ENCODE measurements at regions not wholly inside any gene's neighbourhood (a gene's known extent, or its start where the extent isn't known, plus 50 kb on each side); places are given as distances from the start of the nearest gene placed in this dataset.

DNA sequence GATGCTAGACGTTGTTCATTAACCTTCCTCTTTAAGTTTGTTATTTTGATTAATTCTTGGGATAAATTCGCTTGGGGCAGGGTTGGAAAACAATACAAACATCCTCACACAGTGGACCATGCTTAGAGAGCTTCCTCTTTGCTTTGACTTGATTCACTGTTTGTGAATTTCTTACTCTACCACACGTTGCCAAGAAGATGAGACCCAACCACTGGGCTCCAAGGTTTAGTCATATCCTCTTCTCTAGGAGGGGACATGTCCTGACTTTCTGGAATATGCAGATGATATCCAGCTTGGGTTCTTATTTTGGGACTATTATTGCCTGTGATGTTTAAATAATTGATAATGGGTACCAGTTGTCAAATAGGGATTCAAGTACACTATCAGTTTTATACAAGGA is 428.2 kb downstream of the ATP23 start:
- Histone ChIP-seq H3K27me3 (ENCODE audit: insufficient read depth, low read length) (no peaks in the 10 kb centered on the region), H3K9me2 (ENCODE audit: insufficient read depth) (no peaks in the 10 kb centered on the region), H3K9ac (ENCODE audit: low read length) (no peak overlapping the region), H3K9me3 (ENCODE audit: control insufficient read depth in 1 of 2, insufficient read depth in 1 of 2, low read depth in 1 of 2, low read length in 2 of 2) (no peaks in the 10 kb centered on the region), H4K20me1 (ENCODE audit: insufficient read depth) (no peaks in the 10 kb centered on the region), H3K27ac (ENCODE audit: low read depth, low read length) (no peak overlapping the region), H3K4me2 (ENCODE audit: low read length) (no peak overlapping the region), H2AFZ (ENCODE audit: low read depth, low read length, poor library complexity, severe bottlenecking) (no peak overlapping the region), H3K4me1 (ENCODE audit: control insufficient read depth in 1 of 2, insufficient read depth in 2 of 2, low read length in 2 of 2) (peaks cover 0 to 5% of the 10 kb centered on the region in 2 experiments; a peak in 2 of 4 replicates), H3K79me2 (ENCODE audit: insufficient read depth, low read length) (no peaks in the 10 kb centered on the region), H3K36me3 (ENCODE audit: control insufficient read depth in 1 of 2, insufficient read depth in 2 of 2, low read length in 2 of 2) (no peaks in the 10 kb centered on the region), H3K4me3 (replicated peaks in 1 of 2; ENCODE audit: low read depth in 1 of 2, low read length in 2 of 2) (no peak overlapping the region)
- POLR2A ChIA-PET = no interaction called here
- TF ChIP-seq YY1 (IDR thresholded peaks at IDR 0.05; ENCODE audit: extremely low read depth, insufficient replicate concordance, low read depth, low read length) (no peak), CEBPB (IDR thresholded peaks at IDR 0.05; ENCODE audit: low read depth) (no peak), POLR2AphosphoS5 (IDR thresholded peaks at IDR 0.05; ENCODE audit: low read depth, low read length) (no peak), JUND (IDR thresholded peaks at IDR 0.05) (no peak), FOSL1 (IDR thresholded peaks at IDR 0.05; ENCODE audit: low read depth) (no peak), ELF1 (IDR thresholded peaks at IDR 0.05; ENCODE audit: borderline replicate concordance, low read depth) (no peak), EZH2 (IDR thresholded peaks at IDR 0.05) (no peak), RAD21 (IDR thresholded peaks at IDR 0.05; ENCODE audit: low read depth) (no peak), SIN3A (IDR thresholded peaks at IDR 0.05; ENCODE audit: low read depth) (no peak), EZH2phosphoT487 (IDR thresholded peaks at IDR 0.05; ENCODE audit: borderline replicate concordance) (no peak), EGR1 (IDR thresholded peaks at IDR 0.05; ENCODE audit: low read depth) (no peak), ZNF274 (IDR thresholded peaks at IDR 0.05; ENCODE audit: low read depth, low read length) (no peak), CTCF (IDR thresholded peaks at IDR 0.05 in 2 of 3, conservative IDR thresholded peaks at IDR 0.05 in 1 of 3; ENCODE audit: borderline replicate concordance in 1 of 3, insufficient read depth in 1 of 3, low read depth in 2 of 3, low read length in 2 of 3) (no peak)
- TF ChIP-seq, protein P1, sequence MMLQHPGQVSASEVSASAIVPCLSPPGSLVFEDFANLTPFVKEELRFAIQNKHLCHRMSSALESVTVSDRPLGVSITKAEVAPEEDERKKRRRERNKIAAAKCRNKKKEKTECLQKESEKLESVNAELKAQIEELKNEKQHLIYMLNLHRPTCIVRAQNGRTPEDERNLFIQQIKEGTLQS (IDR thresholded peaks at IDR 0.05) = no peak
- ATAC-seq (no peak), DNase-seq (ENCODE audit: low read depth, low spot score) (no peak)
- no TSS peak for BruUV-seq (replicated peaks)
- RAD21 ChIA-PET (ENCODE audit: low non-redundant PET in 1 of 2, low total read pairs in 2 of 2, uncharacterized antibody in 2 of 2, unreplicated experiment in 2 of 2) = no interaction called here
- intact Hi-C loops (cut with micrococcal nuclease) = no loop called here
- CTCF ChIA-PET = no interaction called here
